GM20000 (cell line): ENCODE measurements at regions not wholly inside any gene's neighbourhood (a gene's known extent, or its start where the extent isn't known, plus 50 kb on each side); places are given as distances from the start of the nearest gene placed in this dataset.

Experiments
- DNase-seq: peaks from one replicate; pipeline ENCODE4 v3.0.0; 2012; ENCODE audit warnings: low spot score
- CTCF ChIP-seq: IDR thresholded peaks from 2 replicates; pipeline ENCODE4 v1.5.1; 2012; ENCODE audit warnings: mild to moderate bottlenecking, control low read depth; ENCODE audit errors: extremely low read depth, missing control alignments

DNA sequence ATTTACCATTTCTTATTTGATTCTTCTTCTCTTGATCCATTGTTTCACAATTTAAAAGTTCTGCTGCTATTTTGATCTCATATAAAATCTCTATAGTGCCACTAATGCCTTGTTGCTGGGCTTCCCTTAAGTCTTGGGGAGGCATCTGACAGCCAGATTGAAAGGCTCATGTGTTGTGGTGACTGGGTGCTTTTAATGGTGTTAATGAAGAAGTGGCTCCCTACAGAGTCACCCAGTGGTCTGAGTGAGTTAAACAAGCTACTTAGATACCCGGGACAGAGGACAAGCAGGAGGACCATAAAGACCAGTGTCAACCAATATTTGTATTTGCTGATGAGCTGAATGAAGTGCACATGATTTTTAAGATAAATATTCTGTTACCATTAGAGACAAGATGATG is 176.4 kb upstream of the HABP2 start:
- DNase-seq: no peak
- no peak for TF ChIP-seq CTCF

DNA sequence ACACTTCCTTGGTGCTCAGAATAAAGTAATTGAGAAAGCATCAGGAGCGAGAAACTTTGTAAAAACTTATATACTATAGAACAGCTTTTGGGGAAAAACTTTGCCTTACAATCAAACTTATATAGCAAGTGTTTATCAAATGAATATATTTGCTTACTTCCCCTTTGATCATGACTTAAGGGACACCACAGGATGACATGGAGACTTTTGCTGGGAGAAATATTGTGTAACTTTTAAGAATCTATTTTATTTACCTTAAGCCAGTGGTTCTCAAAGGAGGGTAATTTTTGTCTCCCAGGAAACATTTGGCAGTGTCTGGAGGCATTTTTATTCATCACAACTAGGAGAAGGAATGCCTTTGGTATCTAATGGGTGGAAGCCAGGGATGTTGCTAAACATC is 173.8 kb upstream of the HABP2 start:
- TF ChIP-seq CTCF: no peak
- no peak for DNase-seq

- no peak for TF ChIP-seq CTCF
- no peak for DNase-seq
Measured at GRCh38 chr10:113381416-113381815, 171.4 kb upstream of the HABP2 start.

DNA sequence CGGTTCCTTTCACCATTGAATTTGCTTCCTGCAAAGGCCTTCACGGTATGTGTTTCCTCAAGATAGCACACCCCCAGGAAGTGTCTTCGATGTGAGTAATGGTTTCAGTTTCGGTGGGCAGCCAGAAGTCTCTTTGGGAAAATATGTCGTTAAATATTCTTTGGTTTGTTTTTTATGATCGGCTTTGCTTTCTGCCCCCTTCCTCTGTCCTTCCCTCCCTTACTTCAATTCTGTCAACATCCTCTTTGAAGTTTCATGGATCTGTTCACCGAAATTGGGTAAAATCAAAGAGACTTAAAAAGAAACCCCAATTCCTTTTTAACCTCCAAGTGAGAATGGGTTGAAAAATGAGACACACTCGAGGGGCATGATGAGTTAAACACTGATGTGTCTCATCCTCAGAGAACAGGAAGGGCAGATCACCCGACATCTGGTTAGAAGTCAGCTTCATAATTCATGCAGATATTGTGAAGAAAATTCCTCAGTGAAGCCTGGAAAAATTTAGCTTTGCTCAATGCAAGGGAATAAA is 170.8 kb upstream of the HABP2 start:
- no peak for TF ChIP-seq CTCF
- DNase-seq: peak; percentile 16

DNA sequence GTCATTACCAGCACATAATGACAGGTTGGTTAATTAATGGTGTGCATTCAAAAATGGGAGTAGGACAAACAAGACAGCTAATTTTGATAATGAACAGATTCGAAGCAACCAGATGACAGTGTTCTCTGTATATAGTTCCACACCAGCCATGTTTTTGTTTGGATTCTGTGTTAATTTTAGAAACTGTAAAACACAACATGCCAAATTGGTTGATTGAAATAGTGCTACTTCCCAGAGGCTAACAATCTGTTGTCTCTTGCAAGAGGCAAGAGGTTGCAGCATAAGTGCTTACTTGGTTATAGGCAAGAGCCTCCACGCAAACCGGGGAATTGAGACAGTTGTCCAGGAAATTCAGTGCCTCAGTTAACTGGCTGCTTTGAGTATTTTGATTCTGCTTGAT is 170.2 kb upstream of the HABP2 start:
- DNase-seq: no peak
- TF ChIP-seq CTCF: no peak

GRCh38 chr10:113384181-113384580 is 168.7 kb upstream of the HABP2 start:
- TF ChIP-seq CTCF: no peak
- no peak for DNase-seq

- DNase-seq: peak; percentile 65
- peak; percentile 53 for TF ChIP-seq CTCF
Measured at GRCh38 chr10:113385021-113385999, 167.5 kb upstream of the HABP2 start.
